ENCODE measurements at regions not wholly inside any gene's neighbourhood (a gene's known extent, or its start where the extent isn't known, plus 50 kb on each side); places are given as distances from the start of the nearest gene placed in this dataset.

- no peaks in the 10 kb centered on the region for H3K9me3 ChIP-seq
- no peak for DNase-seq
- H3K27ac ChIP-seq = no peak overlapping the region
- no peaks in the 10 kb centered on the region for H3K4me1 ChIP-seq
- no peaks in the 10 kb centered on the region for H3K36me3 ChIP-seq
- no peak overlapping the region for H3K4me3 ChIP-seq
- TF ChIP-seq CTCF (IDR thresholded peaks at IDR 0.05) = no peak
- intact Hi-C loops (cut with DNase I; ENCODE audit: low total_unique reads) = no loop called here
- no peaks in the 10 kb centered on the region for H3K27me3 ChIP-seq
Measured at GRCh38 chr10:2631557-2632205, 435.7 kb upstream of the PFKP start.

GRCh38 chr10:2628705-2629104 lies 438.6 kb upstream of the PFKP start:
- Histone ChIP-seq H3K4me3 (no peak overlapping the region), H3K4me1 (no peaks in the 10 kb centered on the region), H3K9me3 (no peaks in the 10 kb centered on the region), H3K27me3 (peaks cover 0 to under 1% of the 10 kb centered on the region in 2 donors), H3K36me3 (no peaks in the 10 kb centered on the region), H3K27ac (no peak overlapping the region)
- no peak for DNase-seq
- TF ChIP-seq CTCF (IDR thresholded peaks at IDR 0.05) = no peak
- intact Hi-C loops (cut with DNase I; ENCODE audit: low total_unique reads) = no loop called here

- intact Hi-C loops (cut with DNase I; ENCODE audit: low total_unique reads) = no loop called here
- peaks cover 0 to 4% of the 10 kb centered on the region in 2 donors for H3K27me3 ChIP-seq
Measured at GRCh38 chr10:2627969-2628368, 439.4 kb upstream of the PFKP start.

GRCh38 chr10:2625094-2625493 lies 442.3 kb upstream of the PFKP start:
- no peaks in the 10 kb centered on the region for H3K4me1 ChIP-seq
- TF ChIP-seq CTCF (IDR thresholded peaks at IDR 0.05) = no peak
- no peaks in the 10 kb centered on the region for H3K9me3 ChIP-seq
- no peak overlapping the region for H3K4me3 ChIP-seq
- intact Hi-C loops (cut with DNase I; ENCODE audit: low total_unique reads) = no loop called here
- H3K27me3 ChIP-seq = peaks cover 0 to 4% of the 10 kb centered on the region in 2 donors
- no peak for DNase-seq
- no peaks in the 10 kb centered on the region for H3K36me3 ChIP-seq
- no peak overlapping the region for H3K27ac ChIP-seq

More at GRCh38 chr10:2627969-2628368, 439.4 kb upstream of the PFKP start:
- no peaks in the 10 kb centered on the region for H3K4me1 ChIP-seq
- H3K36me3 ChIP-seq = no peaks in the 10 kb centered on the region
- no peak overlapping the region for H3K4me3 ChIP-seq
- no peaks in the 10 kb centered on the region for H3K9me3 ChIP-seq
- H3K27ac ChIP-seq = no peak overlapping the region
- no peak for DNase-seq
- TF ChIP-seq CTCF (IDR thresholded peaks at IDR 0.05) = no peak

- intact Hi-C loops (cut with DNase I; ENCODE audit: low total_unique reads) = no loop called here
- no peak overlapping the region for H3K27ac ChIP-seq
- H3K36me3 ChIP-seq = no peaks in the 10 kb centered on the region
Measured at GRCh38 chr10:2623675-2624274, 443.6 kb upstream of the PFKP start.

More at GRCh38 chr10:2623675-2624274, 443.6 kb upstream of the PFKP start:
- peaks cover 0 to 4% of the 10 kb centered on the region in 2 donors for H3K27me3 ChIP-seq
- H3K4me1 ChIP-seq = no peaks in the 10 kb centered on the region
- no peak for TF ChIP-seq CTCF (IDR thresholded peaks at IDR 0.05)
- H3K9me3 ChIP-seq = no peaks in the 10 kb centered on the region
- no peak for DNase-seq
- H3K4me3 ChIP-seq = no peak overlapping the region

Data from tibial artery (tissue), 4 donors.